Ovary (tissue), 7 donors: ENCODE measurements at regions not wholly inside any gene's neighbourhood (a gene's known extent, or its start where the extent isn't known, plus 50 kb on each side); places are given as distances from the start of the nearest gene placed in this dataset.

ENCODE experiments used
- DNase-seq, 5 donors: peaks; one replicate each; pipeline ENCODE4 v3.0.0-alpha.2; 2019 to 2020
- H3K27ac ChIP-seq, 2 donors: fragments of 200-600 bp; one replicate each; pipeline versions ENCODE4 v1.5.1 to v1.8.0; 2019 to 2022
- H3K27me3 ChIP-seq: fragments of 200-600 bp; one replicate; pipeline ENCODE4 v1.8.0; 2022
- H3K36me3 ChIP-seq: fragments of 200-600 bp; sonication (generic); one replicate; pipeline ENCODE4 v1.5.1; 2019
- H3K4me1 ChIP-seq: one replicate; pipeline ENCODE4 v1.8.1; 2013; ENCODE audit warnings: mild to moderate bottlenecking, moderate library complexity; ENCODE audit not compliant: insufficient read depth
- H3K4me3 ChIP-seq: fragments of 200-600 bp; sonication (generic); one replicate; pipeline ENCODE4 v1.5.1; 2017
- H3K9me3 ChIP-seq, 2 donors: fragments of 200-600 bp in 1 of 2; sonication (generic) in 1 of 2; one replicate each; pipeline versions ENCODE4 v1.5.1 to v1.8.1; 2013 to 2019; ENCODE audit warnings: mild to moderate bottlenecking in 1 of 2, moderate library complexity in 1 of 2
- CTCF ChIP-seq, 3 donors: fragments of 450-650 bp in 2 of 3; fragments of 200-600 bp in 1 of 3; IDR thresholded peaks; one replicate each; pipeline versions ENCODE4 v1.5.1 to v1.8.0; 2016 to 2022; ENCODE audit warnings: antibody characterized with exemption in 3 of 3, mild to moderate bottlenecking in 1 of 3
- EP300 ChIP-seq: sonication (generic); formaldehyde crosslinking; IDR thresholded peaks from one replicate; pipeline ENCODE4 v1.6.1; 2017; ENCODE audit warnings: antibody characterized with exemption
- POLR2A ChIP-seq: fragments of 450-650 bp; IDR thresholded peaks from one replicate; pipeline ENCODE4 v1.6.1; 2017; ENCODE audit warnings: antibody characterized with exemption, mild to moderate bottlenecking, moderate library complexity
- WGBS, 3 donors: extraction: QIAGEN DNeasy Blood & Tissue Kit in 1 of 3; methylation state at CpG; one replicate each; pipeline versions ENCODE4 v1.1.5 to v1.1.7; 2013 to 2017; 5-methylcytosine and 5-hydroxymethylcytosine counted together
- intact Hi-C, 4 donors: fragments of 100-400 bp; cut with DNase I; formaldehyde crosslinking; loops; one replicate each; pipeline versions ENCODE4 v1.11.0 to v1.15.1; 2022 to 2023
- donor health status: DM: no; HTN: no; CAD: no; lungs with moderate emphysema.
- donor health status: DM: no; HTN: no; CAD: no.
- donor health status: Bipolar disorder and iron deficiency.
- donor health status: DM: no; HTN: no; CAD: no.
- donor health status: DM: yes; HTN: yes; CAD: no.

GRCh38 chr20:4609511-4609910 is 76.7 kb upstream of the PRNP start:
- intact Hi-C loops: loop anchor here (1.0 to 10.0 kb wide), 4 partner anchors 111 to 505 kb away; partner anchors contain the start of gene PRND (in 4 of the 4)
- WGBS, 3 donors: 88 to 97% (median 92%) methylated on average over 5 of the region's 5 CpGs
- no peak for TF ChIP-seq CTCF (IDR thresholded peaks at IDR 0.05)
- TF ChIP-seq POLR2A: no peak
- TF ChIP-seq EP300: no peak

GRCh38 chr20:4608861-4609260 is 77.4 kb upstream of the PRNP start:
- Histone ChIP-seq H3K4me1 (no peaks in the 10 kb centered on the region), H3K36me3 (no peaks in the 10 kb centered on the region), H3K4me3 (no peak overlapping the region), H3K9me3 (no peaks in the 10 kb centered on the region), H3K27ac (no peak overlapping the region), H3K27me3 (no peaks in the 10 kb centered on the region)
- TF ChIP-seq CTCF (IDR thresholded peaks at IDR 0.05): no peak
- no peak for TF ChIP-seq POLR2A
- no peak for TF ChIP-seq EP300
- intact Hi-C loops: loop anchor here (1.0 to 10.0 kb wide), 4 partner anchors 112 to 504 kb away; partner anchors contain the start of gene PRND (in 4 of the 4)
- 86 to 97% (median 86%) methylated on average over 6 of the region's 6 CpGs for WGBS, 3 donors
- DNase-seq: no peak

More at GRCh38 chr20:4609511-4609910, 76.7 kb upstream of the PRNP start:
- no peak for DNase-seq
- H3K4me1 ChIP-seq: no peaks in the 10 kb centered on the region
- H3K36me3 ChIP-seq: no peaks in the 10 kb centered on the region
- no peak overlapping the region for H3K4me3 ChIP-seq
- no peaks in the 10 kb centered on the region for H3K9me3 ChIP-seq
- no peaks in the 10 kb centered on the region for H3K27me3 ChIP-seq
- no peak overlapping the region for H3K27ac ChIP-seq

- H3K4me1 ChIP-seq: no peaks in the 10 kb centered on the region
- 18 to 19% (median 18%) methylated on average over 13 of the region's 13 CpGs for WGBS, 3 donors
- H3K4me3 ChIP-seq: no peak overlapping the region
- no peaks in the 10 kb centered on the region for H3K27me3 ChIP-seq
- no peak overlapping the region for H3K27ac ChIP-seq
- no peaks in the 10 kb centered on the region for H3K9me3 ChIP-seq
- intact Hi-C loops: loop anchor here in 3 of 4 donors (5.0 to 10.0 kb wide), 2 partner anchors 115 to 502 kb away; partner anchors contain the start of gene PRND (in 2 of the 3)
- DNase-seq: peak in 4 of 5 donors; percentile 25 to 69 (median 46)
- no peaks in the 10 kb centered on the region for H3K36me3 ChIP-seq
- TF ChIP-seq CTCF (IDR thresholded peaks at IDR 0.05): peak; percentile 68 to 94 (median 87)
- TF ChIP-seq EP300: no peak
These were observed 79.0 kb upstream of the PRNP start for GRCh38 chr20:4607287-4607713.

GRCh38 chr20:4606051-4606450 is 80.2 kb upstream of the PRNP start:
- DNase-seq: no peak
- Histone ChIP-seq H3K4me3 (no peak overlapping the region), H3K36me3 (no peaks in the 10 kb centered on the region), H3K27me3 (no peaks in the 10 kb centered on the region), H3K9me3 (no peaks in the 10 kb centered on the region), H3K4me1 (no peaks in the 10 kb centered on the region), H3K27ac (no peak overlapping the region)
- intact Hi-C loops: loop anchor here in 3 of 4 donors (5.0 to 10.0 kb wide), 2 partner anchors 116 to 501 kb away; partner anchors contain the start of gene PRND (in 2 of the 3)
- TF ChIP-seq CTCF (IDR thresholded peaks at IDR 0.05) (no peak), POLR2A (no peak)
- 87 to 92% (median 92%) methylated on average over 2 of the region's 2 CpGs for WGBS, 3 donors
